HEK293T (cell line): ENCODE measurements at regions not wholly inside any gene's neighbourhood (a gene's known extent, or its start where the extent isn't known, plus 50 kb on each side); places are given as distances from the start of the nearest gene placed in this dataset.

Experiments used
- BHLHE40 ChIP-seq: fragments of 450-650 bp; IDR thresholded peaks from 2 replicates; pipeline ENCODE4 v1.6.1; 2016; ENCODE audit warnings: mild to moderate bottlenecking, moderate library complexity, borderline replicate concordance
- CTBP1 ChIP-seq: fragments of 450-650 bp; IDR thresholded peaks from 2 replicates; pipeline ENCODE4 v1.6.1; 2016; ENCODE audit warnings: borderline replicate concordance
- ELF4 ChIP-seq: fragments of 450-650 bp; IDR thresholded peaks from 2 replicates; pipeline ENCODE4 v1.6.1; 2017; ENCODE audit warnings: antibody characterized with exemption
- FOXA1 ChIP-seq: fragments of 450-650 bp; IDR thresholded peaks from 2 replicates; pipeline ENCODE4 v1.6.1; 2016; ENCODE audit warnings: mild to moderate bottlenecking
- FOXK2 ChIP-seq: fragments of 450-650 bp; IDR thresholded peaks from 2 replicates; pipeline ENCODE4 v1.6.1; 2016; ENCODE audit warnings: mild to moderate bottlenecking
- HDGF ChIP-seq: fragments of 450-650 bp; IDR thresholded peaks from 2 replicates; pipeline ENCODE4 v1.6.1; 2017; ENCODE audit warnings: antibody characterized with exemption, borderline replicate concordance
- LEF1 ChIP-seq: fragments of 450-650 bp; IDR thresholded peaks from 2 replicates; pipeline ENCODE4 v1.6.1; 2017; ENCODE audit warnings: mild to moderate bottlenecking, borderline replicate concordance
- NFRKB ChIP-seq: fragments of 450-650 bp; IDR thresholded peaks from 2 replicates; pipeline ENCODE4 v1.6.1; 2016; ENCODE audit warnings: mild to moderate bottlenecking, moderate library complexity
- SP1 ChIP-seq: fragments of 450-650 bp; IDR thresholded peaks from 2 replicates; pipeline ENCODE4 v1.6.1; 2017
- TF ChIP-seq, protein P1 (sequence below): fragments of 450-650 bp; IDR thresholded peaks from 2 replicates; pipeline ENCODE4 v1.6.1; 2016

GRCh38 chr12:126667339-126667738 lies 1599.6 kb upstream of the TMEM132C start:
- TF ChIP-seq NFRKB (no peak), ELF4 (no peak), LEF1 (no peak), HDGF (no peak), FOXA1 (no peak), FOXK2 (no peak), BHLHE40 (no peak), CTBP1 (no peak), SP1 (no peak)
- TF ChIP-seq, protein P1, sequence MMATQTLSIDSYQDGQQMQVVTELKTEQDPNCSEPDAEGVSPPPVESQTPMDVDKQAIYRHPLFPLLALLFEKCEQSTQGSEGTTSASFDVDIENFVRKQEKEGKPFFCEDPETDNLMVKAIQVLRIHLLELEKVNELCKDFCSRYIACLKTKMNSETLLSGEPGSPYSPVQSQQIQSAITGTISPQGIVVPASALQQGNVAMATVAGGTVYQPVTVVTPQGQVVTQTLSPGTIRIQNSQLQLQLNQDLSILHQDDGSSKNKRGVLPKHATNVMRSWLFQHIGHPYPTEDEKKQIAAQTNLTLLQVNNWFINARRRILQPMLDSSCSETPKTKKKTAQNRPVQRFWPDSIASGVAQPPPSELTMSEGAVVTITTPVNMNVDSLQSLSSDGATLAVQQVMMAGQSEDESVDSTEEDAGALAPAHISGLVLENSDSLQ = no peak
